ENCODE measurements at regions not wholly inside any gene's neighbourhood (a gene's known extent, or its start where the extent isn't known, plus 50 kb on each side); places are given as distances from the start of the nearest gene placed in this dataset.

- BruUV-seq (replicated peaks) = no TSS peak
- no peaks in the 10 kb centered on the region for H4K20me1 ChIP-seq (replicated peaks; ENCODE audit: control insufficient read depth, extremely low read depth, insufficient read depth, low read length)
- H3K4me2 ChIP-seq (ENCODE audit: insufficient read depth, low read length) = no peak overlapping the region
- no peak overlapping the region for H3K27ac ChIP-seq (ENCODE audit: insufficient read depth, low read depth, low read length)
- H3K4me3 ChIP-seq (replicated peaks in 1 of 3; ENCODE audit: insufficient read depth in 1 of 3, low read depth in 1 of 3, low read length in 3 of 3) = no peak overlapping the region
- intact Hi-C loops (cut with micrococcal nuclease) = no loop called here
- H3K79me2 ChIP-seq (ENCODE audit: control insufficient read depth, insufficient read depth, low read length) = no peaks in the 10 kb centered on the region
- DNase-seq (ENCODE audit: low read depth, low spot score) (no peak), FAIRE-seq (no peak)
- H3K9me1 ChIP-seq (replicated peaks; ENCODE audit: control insufficient read depth, extremely low read depth, insufficient read depth, low read length) = no peaks in the 10 kb centered on the region
- no peaks in the 10 kb centered on the region for H3K9me3 ChIP-seq (replicated peaks; ENCODE audit: control insufficient read depth, insufficient read depth, low read length)
- no peaks in the 10 kb centered on the region for H3K4me1 ChIP-seq (ENCODE audit: control insufficient read depth, extremely low read depth, insufficient read depth, low read length)
- no peaks in the 10 kb centered on the region for H3K27me3 ChIP-seq (ENCODE audit: control insufficient read depth in 2 of 2, insufficient read depth in 2 of 2, low read length in 2 of 2)
- TF ChIP-seq EZH2 (IDR thresholded peaks at IDR 0.05; ENCODE audit: borderline replicate concordance, low read depth, low read length, severe bottlenecking) = no peak
- no peak for TF ChIP-seq MYC (IDR thresholded peaks at IDR 0.05; ENCODE audit: low read depth, low read length)
- TF ChIP-seq CTCF (IDR thresholded peaks at IDR 0.05; ENCODE audit: extremely low read depth in 1 of 2, insufficient read depth in 1 of 2, low read depth in 1 of 2, low read length in 2 of 2) = no peak
- no peak for TF ChIP-seq FOS (IDR thresholded peaks at IDR 0.05; ENCODE audit: borderline replicate concordance, insufficient read depth, low read length)
- TF ChIP-seq POLR2A (IDR thresholded peaks at IDR 0.05; ENCODE audit: low read depth, low read length) = no peak
- TF ChIP-seq MAX (IDR thresholded peaks at IDR 0.05; ENCODE audit: insufficient read depth, insufficient read length) = no peak
- no peak for TF ChIP-seq POLR2AphosphoS5 (IDR thresholded peaks at IDR 0.05; ENCODE audit: insufficient read depth, low read depth, low read length)
- no peak for TF ChIP-seq GATA2 (IDR thresholded peaks at IDR 0.05; ENCODE audit: insufficient read depth, insufficient read length, low read depth, low read length)
- TF ChIP-seq JUN (IDR thresholded peaks at IDR 0.05; ENCODE audit: borderline replicate concordance, insufficient read depth, insufficient read length, low read depth) = no peak
- no peak overlapping the region for H3K9ac ChIP-seq (replicated peaks; ENCODE audit: extremely low read depth, insufficient read depth, low read length)
- dilution Hi-C loops (cut with MboI; ENCODE audit: extremely low pct_ligation_motif_present, low sequenced_read_pairs) = no loop called here
- H3K36me3 ChIP-seq (ENCODE audit: control insufficient read depth in 2 of 2, extremely low read depth in 1 of 2, insufficient read depth in 2 of 2, low read length in 2 of 2) = no peaks in the 10 kb centered on the region
- CTCF ChIA-PET = no interaction called here
- POLR2A ChIA-PET = no interaction called here
- H2AFZ ChIP-seq (ENCODE audit: low read depth, low read length) = no peak overlapping the region
These were observed 1009.2 kb downstream of the SORCS3 start for GRCh38 chr10:105650306-105650705.

All from endothelial cell of umbilical vein (primary cell).